GM21423 (cell line): ENCODE measurements at regions not wholly inside any gene's neighbourhood (a gene's known extent, or its start where the extent isn't known, plus 50 kb on each side); places are given as distances from the start of the nearest gene placed in this dataset.
"Not testable (repeated sequence)": the region's sequence is repeated elsewhere in the genome, so short reads cannot be mapped to it uniquely, and the experiment has no call there.

Source experiments
- ATAC-seq: cut with Tn5 transposase; IDR thresholded peaks from one replicate; pipeline ENCODE4 v1.9.1; 2021; ENCODE audit warnings: mild to moderate bottlenecking, moderate library complexity; ENCODE audit not compliant: unreplicated experiment

DNA sequence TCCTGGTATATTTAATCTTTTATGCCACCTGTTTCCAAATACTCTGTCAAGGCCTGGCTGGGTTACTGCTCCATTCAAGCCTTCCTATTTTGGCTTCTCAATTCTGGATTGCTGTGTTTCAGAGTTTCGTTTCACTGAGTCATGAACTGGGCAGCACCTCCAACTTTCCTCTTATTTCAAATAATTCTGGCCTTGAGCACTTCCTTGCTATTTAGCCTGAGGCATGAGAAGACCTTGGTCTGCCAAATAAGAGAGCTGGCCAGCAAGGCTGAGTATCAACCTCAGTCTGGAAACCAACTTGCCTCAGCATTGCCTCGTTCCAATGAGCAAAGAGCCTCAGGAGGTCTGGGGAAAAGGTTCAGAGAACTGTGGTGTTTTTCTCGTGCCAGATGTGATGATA is 66.6 kb downstream of the TNFAIP3 start:
- no peak for ATAC-seq

- no peak for ATAC-seq
Measured at GRCh38 chr6:137936798-137937197, 69.7 kb downstream of the TNFAIP3 start.

DNA sequence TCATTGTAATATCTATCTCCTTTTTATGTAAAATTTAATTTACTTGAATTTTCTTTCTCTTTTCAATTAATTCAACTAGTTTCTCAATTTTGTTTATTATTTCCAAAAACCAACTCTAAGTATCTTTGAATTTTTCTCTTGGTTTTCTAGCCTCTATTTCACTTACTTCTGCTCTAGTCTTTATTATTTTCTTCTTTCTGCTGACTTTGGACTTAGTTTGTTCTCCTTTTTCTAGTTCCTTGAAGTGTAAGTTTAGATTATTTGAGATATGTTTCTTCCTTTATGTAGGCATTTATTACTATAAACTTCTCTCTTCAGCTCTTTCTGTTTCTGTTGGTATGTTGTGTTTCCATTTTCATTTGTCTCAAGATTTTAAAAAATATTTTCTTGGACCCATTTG is 70.8 kb downstream of the TNFAIP3 start:
- ATAC-seq, result no peak

DNA sequence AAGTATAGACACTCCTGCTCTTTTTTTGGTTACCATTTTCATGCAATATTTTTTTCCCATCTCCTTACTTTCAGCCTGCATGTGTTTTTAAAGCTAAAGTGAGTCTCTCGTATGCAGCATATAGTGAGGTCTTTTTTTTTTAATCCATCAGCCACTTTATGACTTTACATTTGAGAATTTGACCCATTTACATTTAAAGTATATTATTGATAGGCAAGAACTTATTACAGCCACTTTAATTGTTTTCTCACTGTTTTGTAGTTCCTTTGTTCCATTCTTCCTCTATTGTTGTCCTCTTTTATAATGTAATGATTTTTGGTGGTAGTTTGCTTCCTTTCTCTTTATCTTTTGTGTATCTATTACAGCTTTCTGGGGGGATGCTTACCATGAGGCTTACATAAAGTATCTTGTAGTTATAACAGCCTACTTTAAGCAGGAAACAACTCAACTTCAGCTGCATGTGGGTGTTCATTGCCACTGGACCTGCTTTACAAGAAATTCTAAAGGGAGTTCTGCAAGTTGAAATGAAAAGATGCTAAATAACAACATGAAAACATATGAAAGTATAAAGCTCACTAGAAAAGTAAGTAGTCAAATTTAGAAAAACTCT is 71.8 kb downstream of the TNFAIP3 start:
- ATAC-seq, result no peak

- ATAC-seq, result no peak
Measured at GRCh38 chr6:137941995-137942394, 74.9 kb downstream of the TNFAIP3 start.

GRCh38 chr6:137942736-137943135 is 75.7 kb downstream of the TNFAIP3 start:
- no peak for ATAC-seq

- ATAC-seq, result not testable (repeated sequence)
Measured at GRCh38 chr6:137944381-137944780, 77.3 kb downstream of the TNFAIP3 start.

DNA sequence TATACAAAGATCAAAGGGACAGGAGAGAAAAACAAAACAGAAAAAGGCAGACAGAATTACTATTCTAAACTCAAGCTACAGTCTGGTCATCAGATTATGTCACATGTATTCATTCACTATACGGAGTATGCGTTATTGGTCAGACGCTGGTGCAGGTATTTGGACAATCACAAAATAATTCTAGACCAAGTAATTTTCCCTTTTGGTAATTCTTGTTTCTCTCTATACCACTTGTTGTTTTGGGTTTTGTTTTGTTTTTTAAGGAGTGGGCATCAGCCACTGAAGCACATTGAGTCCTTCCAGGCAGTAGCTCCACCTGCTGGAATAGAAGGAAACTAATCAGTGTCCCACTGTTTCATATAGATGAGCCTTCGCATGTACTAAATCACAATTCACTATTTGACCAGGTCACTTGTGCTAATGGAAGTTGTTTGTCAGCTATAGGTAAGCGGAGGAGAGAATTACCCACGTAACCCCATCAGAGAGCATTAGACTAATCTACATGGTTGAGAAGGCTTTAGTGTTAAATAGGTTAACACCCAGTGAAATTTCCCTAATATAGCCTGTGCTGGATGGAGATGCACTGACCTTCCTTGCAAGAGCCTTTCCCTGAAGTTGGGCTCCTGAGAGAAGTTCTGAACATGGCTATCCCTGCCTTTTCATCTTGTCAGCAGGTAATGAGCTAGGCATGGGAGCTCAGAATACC is 77.9 kb downstream of the TNFAIP3 start:
- ATAC-seq, result no peak

DNA sequence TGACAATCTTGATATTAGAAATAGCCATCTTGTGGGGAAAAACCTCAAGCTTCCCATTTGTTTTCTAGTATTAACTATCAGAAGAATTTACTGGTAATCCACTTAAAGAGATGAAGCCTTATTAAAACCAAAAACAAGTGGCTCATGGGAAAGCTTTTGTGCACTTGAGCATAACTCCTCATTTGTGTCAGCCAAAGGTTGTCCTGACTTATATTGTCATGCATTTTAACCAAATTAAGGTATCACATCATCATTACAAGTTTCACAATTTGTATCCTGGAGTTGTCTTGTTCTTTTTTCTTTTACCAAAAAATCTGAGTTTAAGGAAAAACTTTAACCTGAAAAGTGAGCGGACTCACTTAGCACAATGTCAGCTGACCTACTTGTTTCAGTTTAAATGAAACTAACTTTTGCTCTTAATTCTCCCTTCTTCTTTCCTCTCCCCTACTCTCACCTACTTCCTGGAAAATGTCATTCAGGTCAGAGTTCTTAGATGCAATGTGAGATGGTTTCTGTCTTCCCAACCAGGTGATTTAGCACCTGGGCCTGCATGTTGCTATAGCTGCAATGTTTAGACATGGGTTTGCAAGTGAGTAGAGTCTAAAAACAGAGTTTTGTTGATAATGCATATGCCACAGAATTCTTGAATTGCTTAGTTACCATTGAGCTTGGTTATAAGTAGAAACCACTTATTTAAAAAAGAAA is 82.8 kb downstream of the TNFAIP3 start:
- peak; percentile 44 for ATAC-seq

- ATAC-seq, result peak; percentile 42
Measured at GRCh38 chr6:137950581-137950980, 83.5 kb downstream of the TNFAIP3 start.

DNA sequence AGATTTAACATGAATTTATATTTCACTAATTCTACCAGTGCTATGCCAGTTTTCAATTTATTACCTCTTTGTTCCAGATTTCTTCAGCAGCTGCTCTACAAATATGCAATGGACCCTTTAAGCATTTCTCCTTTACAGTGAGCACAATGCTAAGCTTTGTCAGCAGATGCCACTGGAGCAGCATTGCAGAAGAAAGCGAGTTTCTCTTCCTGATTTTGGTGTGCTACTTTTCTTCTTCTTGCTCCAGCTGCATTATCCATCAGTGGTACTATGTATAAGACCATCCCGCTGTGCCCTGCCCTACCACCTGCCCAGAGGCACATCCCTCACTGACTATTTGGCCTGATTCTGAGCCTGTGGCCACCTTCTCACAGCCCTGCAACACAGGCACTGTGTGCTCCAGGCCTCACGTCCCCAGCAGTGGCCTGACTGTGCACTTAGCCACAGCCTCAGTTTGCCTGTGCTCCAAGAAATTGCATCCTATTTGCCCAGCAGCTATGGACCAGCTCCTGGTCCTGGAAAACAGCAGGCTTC is 84.1 kb downstream of the TNFAIP3 start:
- ATAC-seq, result peak; percentile 59

- no peak for ATAC-seq
Measured at GRCh38 chr6:137952247-137952646, 85.2 kb downstream of the TNFAIP3 start.

- ATAC-seq, result no peak
Measured at GRCh38 chr6:137953761-137954160, 86.7 kb downstream of the TNFAIP3 start.

DNA sequence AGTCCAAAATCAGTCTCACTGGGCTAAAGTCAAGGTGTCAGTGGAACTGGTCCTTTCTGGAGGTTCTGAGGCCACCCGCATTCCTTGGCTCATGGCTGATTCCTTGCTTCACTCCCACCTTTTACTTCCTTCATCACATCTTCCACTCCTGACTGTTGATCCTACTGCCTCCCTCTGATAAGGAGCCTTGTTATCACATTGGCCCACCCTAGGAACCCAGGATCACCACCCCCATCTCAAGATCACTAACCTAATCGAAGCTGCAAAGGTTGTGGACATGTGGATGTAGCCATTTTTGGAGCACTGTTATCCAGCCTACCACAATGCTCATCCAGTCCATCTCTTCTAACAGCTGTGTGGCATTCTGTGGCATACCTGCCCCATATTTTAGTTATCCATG is 87.2 kb downstream of the TNFAIP3 start:
- no peak for ATAC-seq

DNA sequence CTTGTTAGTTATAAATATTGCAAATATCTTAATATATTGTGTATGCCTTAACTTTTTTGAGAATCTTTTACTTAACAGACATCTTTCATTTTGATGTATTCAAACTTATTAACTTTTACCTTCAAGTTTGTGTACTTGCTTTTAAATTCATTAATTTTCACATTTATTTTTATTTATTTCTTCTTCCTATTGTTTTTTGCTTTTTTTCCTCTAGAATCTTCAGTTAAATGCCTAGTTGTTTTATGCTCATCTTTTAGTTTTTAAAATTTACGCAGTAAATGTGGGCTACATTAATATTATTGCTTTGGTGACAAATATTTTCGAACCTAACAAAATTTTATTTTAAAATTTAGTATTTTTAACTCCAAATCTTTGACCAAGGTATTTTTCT is 89.0 kb downstream of the TNFAIP3 start:
- no peak for ATAC-seq

- ATAC-seq, result no peak
Measured at GRCh38 chr6:137957471-137957870, 90.4 kb downstream of the TNFAIP3 start.

DNA sequence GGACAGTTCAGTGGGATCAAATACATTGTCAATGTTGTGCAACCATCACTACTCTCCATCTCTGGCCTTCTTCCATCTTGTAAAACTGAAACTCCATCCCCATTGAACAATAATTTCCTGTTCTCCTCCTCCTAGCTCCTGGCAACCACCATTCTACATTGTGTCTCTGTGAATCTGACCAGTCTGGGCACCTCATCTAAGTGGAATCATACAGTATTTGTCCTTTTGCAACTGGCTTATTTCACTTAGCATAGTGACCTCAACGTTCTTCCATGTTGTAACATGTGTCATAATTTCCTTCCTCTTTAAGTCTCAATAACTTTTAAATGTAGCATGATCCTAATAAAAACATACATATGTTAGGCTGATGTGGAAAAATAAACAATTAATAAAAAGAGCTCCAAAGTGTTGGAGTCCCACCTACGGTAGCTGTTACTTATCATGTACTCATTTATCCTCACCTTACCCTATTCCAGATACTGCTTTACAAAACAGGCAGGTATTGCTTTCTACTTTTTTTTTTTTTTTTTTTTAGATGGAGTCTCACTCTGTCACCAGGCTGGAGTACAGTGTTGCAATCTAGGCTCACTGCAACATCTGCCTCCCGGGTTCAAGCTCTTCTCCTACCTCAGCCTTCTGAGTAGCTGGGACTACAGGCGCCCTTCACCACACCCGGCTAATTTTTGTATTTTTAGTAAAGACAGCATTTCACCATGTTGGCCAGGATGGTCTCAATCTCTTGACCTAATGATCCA is 91.9 kb downstream of the TNFAIP3 start:
- ATAC-seq, result no peak

DNA sequence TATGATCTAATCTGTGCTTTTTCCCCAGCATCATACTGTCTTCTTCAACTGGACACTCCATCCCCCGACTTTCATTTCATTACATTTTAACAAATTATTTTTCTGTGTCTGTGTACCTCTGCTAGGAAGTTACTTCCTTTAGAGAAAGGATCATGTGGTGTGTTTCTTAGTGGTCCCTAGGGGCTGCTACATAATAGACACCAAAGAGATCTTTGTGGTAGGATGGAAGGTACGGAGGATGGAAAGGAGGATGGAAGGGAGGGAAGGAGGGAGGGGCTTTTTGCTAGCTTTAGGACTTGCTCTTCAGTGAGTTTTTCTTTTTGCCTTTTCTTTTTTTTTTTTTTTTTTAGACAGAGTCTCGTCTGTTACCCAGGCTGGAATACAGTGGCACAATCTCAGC is 95.7 kb downstream of the TNFAIP3 start:
- no peak for ATAC-seq

- ATAC-seq, result no peak
Measured at GRCh38 chr6:137964876-137965275, 97.8 kb downstream of the TNFAIP3 start.

GRCh38 chr6:137967689-137968454 is 100.8 kb downstream of the TNFAIP3 start:
- ATAC-seq, result no peak

GRCh38 chr6:137968455-137968804 is 101.4 kb downstream of the TNFAIP3 start:
- ATAC-seq, result no peak
